Muscle layer of colon (tissue), 2 donors: ENCODE measurements at regions not wholly inside any gene's neighbourhood (a gene's known extent, or its start where the extent isn't known, plus 50 kb on each side); places are given as distances from the start of the nearest gene placed in this dataset.
"Not testable (repeated sequence)": the region's sequence is repeated elsewhere in the genome, so short reads cannot be mapped to it uniquely, and the experiment has no call there.

Experiments used
- H3K27ac ChIP-seq: one replicate; pipeline ENCODE4 v1.7.0; 2013; ENCODE audit warnings: low read depth, mild to moderate bottlenecking, low read length, moderate library complexity
- H3K27me3 ChIP-seq, 2 donors: one replicate each; pipeline ENCODE4 v1.7.0; 2013; ENCODE audit warnings: low read length in 2 of 2, mild to moderate bottlenecking in 2 of 2; ENCODE audit not compliant: insufficient read depth in 2 of 2, control insufficient read depth in 1 of 2
- H3K36me3 ChIP-seq: one replicate; pipeline ENCODE4 v1.7.0; 2013; ENCODE audit warnings: mild to moderate bottlenecking, low read length; ENCODE audit not compliant: insufficient read depth
- H3K4me1 ChIP-seq: one replicate; pipeline ENCODE4 v1.7.0; 2013; ENCODE audit warnings: mild to moderate bottlenecking, low read length; ENCODE audit not compliant: insufficient read depth
- H3K4me3 ChIP-seq, 2 donors: one replicate each; pipeline ENCODE4 v1.7.0; 2013; ENCODE audit warnings: low read length in 2 of 2, low read depth in 1 of 2, mild to moderate bottlenecking in 1 of 2, moderate library complexity in 1 of 2
- H3K9ac ChIP-seq: one replicate; pipeline ENCODE4 v1.7.0; 2013; ENCODE audit warnings: low read length
- H3K9me3 ChIP-seq: one replicate; pipeline ENCODE4 v1.7.0; 2013; ENCODE audit warnings: mild to moderate bottlenecking, low read length
- donor health status: abdominal sarcoma.
- donor health status: Adenocarcinoma of cecum.

- H3K27ac ChIP-seq = no peak overlapping the region
- no peak overlapping the region for H3K9ac ChIP-seq
- H3K27me3 ChIP-seq = no peaks in the 10 kb centered on the region
- H3K36me3 ChIP-seq = no peaks in the 10 kb centered on the region
- H3K4me1 ChIP-seq = no peaks in the 10 kb centered on the region
- no peaks in the 10 kb centered on the region for H3K9me3 ChIP-seq
- no peak overlapping the region for H3K4me3 ChIP-seq
Measured at GRCh38 chr6:166855416-166855815, 100.9 kb downstream of the RNASET2 start.

GRCh38 chr6:166853371-166854325 lies 102.7 kb downstream of the RNASET2 start:
- H3K27ac ChIP-seq = no peak overlapping the region
- H3K9me3 ChIP-seq = no peaks in the 10 kb centered on the region
- H3K36me3 ChIP-seq = no peaks in the 10 kb centered on the region
- H3K27me3 ChIP-seq = no peaks in the 10 kb centered on the region
- no peak overlapping the region for H3K9ac ChIP-seq
- H3K4me1 ChIP-seq = no peaks in the 10 kb centered on the region
- H3K4me3 ChIP-seq = no peak overlapping the region

- H3K9ac ChIP-seq = no peak overlapping the region
- H3K9me3 ChIP-seq = no peaks in the 10 kb centered on the region
- no peaks in the 10 kb centered on the region for H3K27me3 ChIP-seq
- H3K36me3 ChIP-seq = no peaks in the 10 kb centered on the region
- no peak overlapping the region for H3K27ac ChIP-seq
- no peak overlapping the region for H3K4me3 ChIP-seq
- H3K4me1 ChIP-seq = no peaks in the 10 kb centered on the region
Measured at GRCh38 chr6:166852451-166852975, 103.8 kb downstream of the RNASET2 start.

- Histone ChIP-seq H3K4me1 (no peaks in the 10 kb centered on the region), H3K9me3 (no peaks in the 10 kb centered on the region), H3K27ac (no peak overlapping the region), H3K4me3 (no peak overlapping the region), H3K27me3 (no peaks in the 10 kb centered on the region), H3K36me3 (no peaks in the 10 kb centered on the region), H3K9ac (no peak overlapping the region)
Measured at GRCh38 chr6:166851911-166852310, 104.4 kb downstream of the RNASET2 start.

- H3K4me3 ChIP-seq = no peak overlapping the region
- H3K4me1 ChIP-seq = no peaks in the 10 kb centered on the region
- H3K9me3 ChIP-seq = no peaks in the 10 kb centered on the region
- H3K36me3 ChIP-seq = no peaks in the 10 kb centered on the region
- no peaks in the 10 kb centered on the region for H3K27me3 ChIP-seq
- H3K9ac ChIP-seq = no peak overlapping the region
- no peak overlapping the region for H3K27ac ChIP-seq
Measured at GRCh38 chr6:166851426-166851825, 104.9 kb downstream of the RNASET2 start.

GRCh38 chr6:166850677-166851076 lies 105.7 kb downstream of the RNASET2 start:
- Histone ChIP-seq H3K4me3 (no peak overlapping the region), H3K9me3 (no peaks in the 10 kb centered on the region), H3K36me3 (no peaks in the 10 kb centered on the region), H3K4me1 (no peaks in the 10 kb centered on the region), H3K27me3 (no peaks in the 10 kb centered on the region), H3K27ac (no peak overlapping the region), H3K9ac (no peak overlapping the region)

- Histone ChIP-seq H3K9me3 (no peaks in the 10 kb centered on the region), H3K9ac (no peak overlapping the region), H3K36me3 (no peaks in the 10 kb centered on the region), H3K27me3 (no peaks in the 10 kb centered on the region), H3K4me3 (no peak overlapping the region), H3K27ac (no peak overlapping the region), H3K4me1 (no peaks in the 10 kb centered on the region)
Measured at GRCh38 chr6:166849749-166850183, 106.6 kb downstream of the RNASET2 start.

- Histone ChIP-seq H3K4me3 (no peak overlapping the region), H3K4me1 (no peaks in the 10 kb centered on the region), H3K36me3 (no peaks in the 10 kb centered on the region), H3K9me3 (no peaks in the 10 kb centered on the region), H3K27me3 (no peaks in the 10 kb centered on the region), H3K9ac (no peak overlapping the region), H3K27ac (no peak overlapping the region)
Measured at GRCh38 chr6:166848979-166849748, 107.2 kb downstream of the RNASET2 start.

- H3K9me3 ChIP-seq, H3K27ac ChIP-seq, H3K4me3 ChIP-seq, H3K36me3 ChIP-seq, H3K4me1 ChIP-seq, H3K9ac ChIP-seq, H3K27me3 ChIP-seq: not testable (repeated sequence)
Measured at GRCh38 chr6:166846446-166847142, 109.8 kb downstream of the RNASET2 start.

GRCh38 chr6:166842607-166843006 lies 113.7 kb downstream of the RNASET2 start:
- Histone ChIP-seq H3K9me3 (no peaks in the 10 kb centered on the region), H3K27ac (no peak overlapping the region), H3K36me3 (no peaks in the 10 kb centered on the region), H3K4me1 (no peaks in the 10 kb centered on the region), H3K9ac (no peak overlapping the region), H3K4me3 (no peak overlapping the region), H3K27me3 (no peaks in the 10 kb centered on the region)

- Histone ChIP-seq H3K36me3 (no peaks in the 10 kb centered on the region), H3K4me1 (no peaks in the 10 kb centered on the region), H3K27ac (no peak overlapping the region), H3K9ac (no peak overlapping the region), H3K4me3 (no peak overlapping the region), H3K27me3 (no peaks in the 10 kb centered on the region), H3K9me3 (no peaks in the 10 kb centered on the region)
Measured at GRCh38 chr6:166841216-166841615, 115.1 kb downstream of the RNASET2 start.
